ENCODE measurements at regions not wholly inside any gene's neighbourhood (a gene's known extent, or its start where the extent isn't known, plus 50 kb on each side); places are given as distances from the start of the nearest gene placed in this dataset.

GRCh38 chr2:75790814-75791467, 80.2 kb upstream of the GCFC2 start:
- DNase-seq: no peak

- DNase-seq: no peak
Observed at GRCh38 chr2:75790121-75790813, 79.6 kb upstream of the GCFC2 start.

GRCh38 chr2:75788902-75789301, 78.2 kb upstream of the GCFC2 start:
- DNase-seq: no peak

- no peak for DNase-seq
Observed at GRCh38 chr2:75788154-75788553, 77.4 kb upstream of the GCFC2 start.

- peak; percentile 27 for DNase-seq
Observed at GRCh38 chr2:75787532-75788132, 76.9 kb upstream of the GCFC2 start.

- DNase-seq: no peak
Observed at GRCh38 chr2:75775311-75775823, 64.7 kb upstream of the GCFC2 start.

- no peak for DNase-seq
Observed at GRCh38 chr2:75772908-75773630, 62.4 kb upstream of the GCFC2 start.

GRCh38 chr2:75765798-75766197, 55.1 kb upstream of the GCFC2 start:
- DNase-seq: no peak

- DNase-seq: no peak
Observed at GRCh38 chr2:75764611-75765010, 53.9 kb upstream of the GCFC2 start.

Measured in activated CD4-positive, alpha-beta T cell treated with anti-CD3 and anti-CD28 coated beads, Interleukin-2, Interleukin-6, amounts not matched to agents 100 ng/mL and 50 ng/mL, durations not matched to agents 16 hours and 8 hours (primary cell).